ENCODE measurements at regions not wholly inside any gene's neighbourhood (a gene's known extent, or its start where the extent isn't known, plus 50 kb on each side); places are given as distances from the start of the nearest gene placed in this dataset.

- H3K27me3 ChIP-seq = no peaks in the 10 kb centered on the region
- H3K9me3 ChIP-seq (replicated peaks in 1 of 3) = no peaks in the 10 kb centered on the region
- DNase-seq = no peak
- H3K36me3 ChIP-seq (replicated peaks in 1 of 2) = no peaks in the 10 kb centered on the region
- TF ChIP-seq POLR2A (IDR thresholded peaks at IDR 0.05) (no peak), CTCF (IDR thresholded peaks at IDR 0.05) (no peak)
- intact Hi-C loops (cut with DNase I) = no loop called here
- 70 to 79% (median 76%) methylated on average over 5 of the region's 5 CpGs for WGBS, 4 donors
- H3K4me1 ChIP-seq (replicated peaks in 1 of 2) = no peaks in the 10 kb centered on the region
- H3K27ac ChIP-seq = no peak overlapping the region
- no peak overlapping the region for H3K4me3 ChIP-seq
Measured at GRCh38 chr3:87069021-87069420, 78.1 kb upstream of the VGLL3 start.

- no peak for DNase-seq
- Histone ChIP-seq H3K4me3 (no peak overlapping the region), H3K27me3 (peaks cover 4% of the 10 kb centered on the region), H3K9me3 (replicated peaks in 1 of 3) (no peaks in the 10 kb centered on the region), H3K36me3 (replicated peaks in 1 of 2) (no peaks in the 10 kb centered on the region), H3K27ac (no peak overlapping the region), H3K4me1 (replicated peaks in 1 of 2) (no peaks in the 10 kb centered on the region)
- intact Hi-C loops (cut with DNase I) = no loop called here
- WGBS, 4 donors = 82 to 92% (median 86%) methylated on average over 3 of the region's 3 CpGs
- no peak for TF ChIP-seq CTCF (IDR thresholded peaks at IDR 0.05)
- no peak for TF ChIP-seq POLR2A (IDR thresholded peaks at IDR 0.05)
Measured at GRCh38 chr3:87062685-87063084, 71.7 kb upstream of the VGLL3 start.

- Histone ChIP-seq H3K4me1 (replicated peaks in 1 of 2) (no peaks in the 10 kb centered on the region), H3K27me3 (peaks cover 4% of the 10 kb centered on the region), H3K27ac (no peak overlapping the region), H3K9me3 (replicated peaks in 1 of 3) (no peaks in the 10 kb centered on the region), H3K36me3 (replicated peaks in 1 of 2) (no peaks in the 10 kb centered on the region), H3K4me3 (no peak overlapping the region)
- TF ChIP-seq CTCF (IDR thresholded peaks at IDR 0.05) = no peak
- no peak for TF ChIP-seq POLR2A (IDR thresholded peaks at IDR 0.05)
- WGBS, 4 donors = 75 to 92% (median 86%) methylated on average over 1 of the region's 1 CpG
- intact Hi-C loops (cut with DNase I) = no loop called here
- no peak for DNase-seq
Measured at GRCh38 chr3:87057474-87057873, 66.5 kb upstream of the VGLL3 start.

GRCh38 chr3:87053553-87053952 lies 62.6 kb upstream of the VGLL3 start:
- no peaks in the 10 kb centered on the region for H3K27me3 ChIP-seq
- no peak for TF ChIP-seq POLR2A (IDR thresholded peaks at IDR 0.05)
- TF ChIP-seq CTCF (IDR thresholded peaks at IDR 0.05) = no peak
- intact Hi-C loops (cut with DNase I) = no loop called here

More at GRCh38 chr3:87053553-87053952, 62.6 kb upstream of the VGLL3 start:
- no peak for DNase-seq
- Histone ChIP-seq H3K9me3 (replicated peaks in 1 of 3) (no peaks in the 10 kb centered on the region), H3K4me3 (no peak overlapping the region), H3K36me3 (replicated peaks in 1 of 2) (no peaks in the 10 kb centered on the region), H3K4me1 (replicated peaks in 1 of 2) (no peaks in the 10 kb centered on the region), H3K27ac (no peak overlapping the region)

All from adrenal gland (tissue), 9 donors.